Lung (tissue), 11 donors: ENCODE measurements at regions not wholly inside any gene's neighbourhood (a gene's known extent, or its start where the extent isn't known, plus 50 kb on each side); places are given as distances from the start of the nearest gene placed in this dataset.

ENCODE experiments used
- ATAC-seq: fragments of 200-7000 bp; cut with Tn5 transposase; one replicate; pipeline ENCODE4 v1.9.1; 2020; ENCODE audit warnings: moderate number of reproducible peaks; ENCODE audit not compliant: insufficient read depth, low FRiP score
- DNase-seq, 3 donors: peaks; one replicate each; pipeline ENCODE4 v3.0.0-alpha.2; 2013 to 2017
- H3K27ac ChIP-seq, 2 donors: one replicate each; pipeline ENCODE4 v1.5.1; 2013; ENCODE audit warnings: mild to moderate bottlenecking in 2 of 2, moderate library complexity in 2 of 2, control low read depth in 1 of 2, inconsistent platforms in 1 of 2, low read depth in 1 of 2, low read length in 1 of 2
- H3K27me3 ChIP-seq, 3 donors: one replicate each; pipeline ENCODE4 v1.5.1; 2013; ENCODE audit warnings: low read length in 2 of 3; ENCODE audit not compliant: control insufficient read depth in 3 of 3, insufficient read depth in 3 of 3
- H3K36me3 ChIP-seq, 4 donors: one replicate each; pipeline ENCODE4 v1.5.1; 2013; ENCODE audit warnings: low read length in 4 of 4, mild to moderate bottlenecking in 1 of 4, moderate library complexity in 1 of 4; ENCODE audit not compliant: control insufficient read depth in 4 of 4, insufficient read depth in 4 of 4
- H3K4me1 ChIP-seq, 5 donors: one replicate each; pipeline ENCODE4 v1.5.1; 2013; ENCODE audit warnings: low read length in 5 of 5, mild to moderate bottlenecking in 2 of 5, moderate library complexity in 1 of 5; ENCODE audit not compliant: control insufficient read depth in 5 of 5, insufficient read depth in 5 of 5
- H3K4me3 ChIP-seq: one replicate; pipeline ENCODE4 v1.5.1; 2013; ENCODE audit warnings: mild to moderate bottlenecking, control low read depth, moderate library complexity
- H3K9ac ChIP-seq, 2 donors: one replicate each; pipeline ENCODE4 v1.5.1; 2013; ENCODE audit warnings: low read length in 2 of 2, control low read depth in 1 of 2; ENCODE audit not compliant: insufficient read depth in 1 of 2
- H3K9me3 ChIP-seq, 4 donors: one replicate each; pipeline ENCODE4 v1.5.1; 2013; ENCODE audit warnings: low read length in 3 of 4, mild to moderate bottlenecking in 1 of 4, moderate library complexity in 1 of 4; ENCODE audit not compliant: control insufficient read depth in 4 of 4, insufficient read depth in 3 of 4
- CTCF ChIP-seq: IDR thresholded peaks from 2 replicates; pipeline ENCODE4 v1.5.1; 2012; ENCODE audit warnings: mild to moderate bottlenecking; ENCODE audit errors: control extremely low read depth, extremely low read depth
- WGBS, 2 donors: extraction: QIAGEN DNeasy Blood & Tissue Kit; methylation state at CpG; one replicate each; pipeline ENCODE4 v1.1.7; 2013; 5-methylcytosine and 5-hydroxymethylcytosine counted together
- donor health status: control.
- donor health status: control.
- donor health status: Bipolar disorder and iron deficiency.
- donor health status: healthy.
- donor health status: DM: yes; HTN: yes; CAD: no.

GRCh38 chr1:73727036-73727435 is 470.9 kb downstream of the LRRIQ3 start:
- H3K9me3 ChIP-seq = no peaks in the 10 kb centered on the region

GRCh38 chr1:73722055-73722454 is 475.9 kb downstream of the LRRIQ3 start:
- no peak for TF ChIP-seq CTCF
- no peaks in the 10 kb centered on the region for H3K36me3 ChIP-seq
- H3K9me3 ChIP-seq = no peaks in the 10 kb centered on the region
- no peaks in the 10 kb centered on the region for H3K4me1 ChIP-seq
- ATAC-seq = no peak
- no peaks in the 10 kb centered on the region for H3K27me3 ChIP-seq
- no peak overlapping the region for H3K9ac ChIP-seq
- no peak for DNase-seq
- 87 to 93% methylated on average over 1 of the region's 1 CpG for WGBS, 2 donors
- no peak overlapping the region for H3K27ac ChIP-seq
- no peak overlapping the region for H3K4me3 ChIP-seq

More at GRCh38 chr1:73727036-73727435, 470.9 kb downstream of the LRRIQ3 start:
- Histone ChIP-seq H3K27me3 (no peaks in the 10 kb centered on the region), H3K9ac (no peak overlapping the region), H3K36me3 (no peaks in the 10 kb centered on the region), H3K27ac (no peak overlapping the region), H3K4me1 (no peaks in the 10 kb centered on the region), H3K4me3 (no peak overlapping the region)
- no peak for DNase-seq
- no peak for ATAC-seq
- no peak for TF ChIP-seq CTCF

- Histone ChIP-seq H3K36me3 (no peaks in the 10 kb centered on the region), H3K9ac (no peak overlapping the region), H3K4me1 (no peaks in the 10 kb centered on the region), H3K27me3 (no peaks in the 10 kb centered on the region), H3K4me3 (no peak overlapping the region), H3K27ac (no peak overlapping the region), H3K9me3 (no peaks in the 10 kb centered on the region)
- 71 to 83% methylated on average over 1 of the region's 1 CpG for WGBS, 2 donors
- TF ChIP-seq CTCF = no peak
- ATAC-seq (no peak), DNase-seq (no peak)
Measured at GRCh38 chr1:73717976-73718375, 480.0 kb downstream of the LRRIQ3 start.

GRCh38 chr1:73711089-73711488 is 486.9 kb downstream of the LRRIQ3 start:
- Histone ChIP-seq H3K27me3 (no peaks in the 10 kb centered on the region), H3K9ac (no peak overlapping the region), H3K9me3 (no peaks in the 10 kb centered on the region), H3K4me1 (no peaks in the 10 kb centered on the region), H3K36me3 (no peaks in the 10 kb centered on the region), H3K4me3 (no peak overlapping the region), H3K27ac (no peak overlapping the region)
- ATAC-seq (no peak), DNase-seq (no peak)
- TF ChIP-seq CTCF = no peak
- WGBS, 2 donors = 77 to 98% methylated on average over 1 of the region's 1 CpG
